ENCODE measurements at regions not wholly inside any gene's neighbourhood (a gene's known extent, or its start where the extent isn't known, plus 50 kb on each side); places are given as distances from the start of the nearest gene placed in this dataset.

DNA sequence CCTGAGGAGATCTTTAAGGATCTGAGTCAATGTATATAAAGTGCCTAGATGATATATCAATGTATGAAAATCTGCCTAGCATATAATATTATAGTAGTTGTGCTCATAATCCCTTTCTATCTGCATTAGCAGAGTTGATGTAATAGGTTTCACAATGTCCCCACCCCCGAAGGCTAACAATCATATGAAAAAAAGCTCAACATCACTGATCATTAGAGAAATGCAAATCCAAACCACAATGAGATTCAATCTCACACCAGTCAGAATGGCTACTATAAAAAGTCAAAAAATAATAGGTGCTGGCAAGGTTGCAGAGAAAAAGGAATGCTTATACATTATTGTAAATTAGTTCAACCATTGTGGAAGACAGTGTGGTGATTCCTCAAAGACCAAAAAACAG lies 147.8 kb upstream of the DPT start:
- DNase-seq: peak; percentile 15 to 28

DNA sequence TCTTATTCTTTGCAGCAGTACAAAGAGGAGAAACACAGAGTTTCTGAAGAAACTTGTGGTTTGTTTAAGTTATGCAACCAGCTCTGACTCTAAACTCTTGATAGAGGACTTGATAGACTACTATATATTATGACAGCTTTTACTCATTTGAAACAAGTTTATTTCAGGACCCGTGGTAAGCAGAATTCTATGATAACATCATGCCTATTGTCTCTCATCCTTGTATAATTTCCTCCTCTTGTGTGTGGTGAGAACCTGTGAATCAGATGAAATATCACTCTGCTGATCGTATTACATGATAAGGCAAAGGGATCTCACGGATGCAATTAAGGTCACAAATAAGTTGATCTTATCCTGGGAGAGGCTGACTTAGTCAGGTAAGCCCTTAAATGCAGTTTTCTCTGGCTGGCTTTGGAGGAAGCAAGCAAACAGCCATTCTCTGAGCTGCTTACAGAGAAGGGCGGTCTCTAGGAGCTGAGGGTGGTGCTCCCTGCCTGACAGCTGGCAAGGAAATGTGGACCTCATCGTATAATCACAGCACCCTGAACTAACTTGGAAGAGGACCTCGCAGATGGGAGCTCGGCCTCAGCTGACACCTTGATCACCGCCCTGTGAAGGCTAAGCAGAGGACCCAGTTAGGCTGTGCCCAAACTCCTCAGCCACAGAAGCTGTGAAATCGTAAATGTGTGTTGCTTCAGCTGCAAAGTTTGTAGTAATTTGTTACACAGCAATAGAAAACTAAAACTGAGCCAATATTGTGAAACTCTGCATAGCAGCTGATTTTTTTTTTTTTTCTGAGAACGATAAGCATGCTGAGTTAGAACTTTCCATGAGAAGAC lies 151.1 kb upstream of the DPT start:
- no peak for DNase-seq

DNA sequence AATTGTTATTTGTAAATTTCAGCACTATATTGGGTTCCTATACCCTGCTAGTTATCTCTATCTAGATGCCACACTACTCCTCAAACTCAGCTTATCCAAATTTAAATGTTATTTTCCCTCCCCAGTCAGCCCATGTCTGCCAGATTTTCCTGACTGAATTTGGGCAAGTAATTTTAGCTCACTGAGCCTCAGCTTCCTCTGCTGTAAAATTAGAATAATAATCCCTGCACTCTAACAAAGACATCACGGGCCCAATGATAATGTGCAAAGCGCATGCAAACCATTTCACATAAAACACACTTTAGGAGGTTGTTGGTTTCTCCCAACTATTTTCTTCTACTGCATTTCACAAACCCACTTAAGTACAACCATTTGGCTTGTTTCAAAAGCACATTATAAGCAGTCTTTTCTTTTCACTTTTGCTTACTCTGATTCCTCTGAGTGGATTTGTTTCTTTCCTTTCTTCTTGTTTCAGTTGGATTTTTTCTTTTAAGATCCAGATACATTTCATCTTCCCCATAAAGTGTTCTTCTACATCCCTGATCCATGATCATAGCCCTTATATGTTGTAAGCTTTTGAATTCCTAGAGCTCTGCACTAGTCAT lies 152.8 kb upstream of the DPT start:
- DNase-seq: peak; percentile 31 to 73

DNA sequence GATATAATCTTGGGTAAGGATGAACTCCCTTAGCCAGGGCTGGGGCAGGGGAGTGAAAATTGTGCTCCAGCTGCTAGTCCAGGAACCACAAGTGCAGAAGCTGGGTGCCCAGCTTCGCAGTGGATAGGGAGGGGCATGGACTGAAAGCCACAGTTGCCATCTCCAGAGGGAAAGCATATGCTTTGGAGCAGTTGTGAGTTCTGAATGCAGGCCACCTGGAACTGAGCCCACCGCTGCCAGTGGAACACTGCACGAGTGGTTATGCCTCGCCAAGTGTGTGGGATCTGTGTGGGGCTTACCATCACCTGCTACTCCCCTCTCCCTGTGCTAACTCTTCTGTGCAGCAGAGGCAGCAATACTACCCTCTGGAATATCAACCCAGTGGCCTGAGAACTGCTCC lies 158.4 kb upstream of the DPT start:
- no peak for DNase-seq

DNA sequence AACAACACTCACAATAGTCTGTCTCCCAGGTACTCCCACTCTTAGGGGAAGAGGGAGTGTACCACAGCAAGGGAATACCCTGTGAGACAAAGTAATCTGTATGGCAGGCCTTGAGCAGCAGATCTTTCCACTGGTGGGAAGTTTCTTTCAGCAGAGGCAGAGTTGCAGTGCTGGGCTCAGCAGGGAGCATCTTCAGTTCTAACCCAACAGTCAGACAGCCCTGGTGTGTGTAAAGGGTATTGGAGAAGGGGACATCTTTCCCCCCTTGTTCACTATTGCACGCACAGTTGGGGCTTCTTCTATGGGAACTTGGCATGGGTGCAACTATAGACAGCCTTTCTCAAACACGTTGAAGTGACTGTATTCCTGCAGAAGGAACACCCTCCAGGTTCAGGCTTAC lies 159.4 kb upstream of the DPT start:
- no peak for DNase-seq

DNA sequence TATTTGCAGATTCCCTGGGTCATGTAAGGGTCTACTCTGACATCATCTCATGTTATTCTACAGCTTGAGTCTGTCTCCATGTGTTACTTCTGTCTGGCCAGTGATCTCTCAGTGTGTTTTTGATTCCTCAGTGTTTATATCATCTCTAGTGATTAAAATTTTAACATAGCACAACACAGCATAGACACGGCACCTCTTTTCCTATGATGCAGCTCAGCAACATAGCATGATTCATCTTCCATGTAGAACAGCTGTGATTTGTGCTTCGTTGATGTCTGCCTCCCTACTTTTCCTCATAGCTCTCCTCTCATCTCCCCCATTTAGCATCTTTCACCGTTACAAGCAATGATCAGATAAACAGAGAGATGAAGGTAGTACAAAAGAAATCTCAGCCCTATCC lies 163.9 kb upstream of the DPT start:
- DNase-seq: no peak

DNA sequence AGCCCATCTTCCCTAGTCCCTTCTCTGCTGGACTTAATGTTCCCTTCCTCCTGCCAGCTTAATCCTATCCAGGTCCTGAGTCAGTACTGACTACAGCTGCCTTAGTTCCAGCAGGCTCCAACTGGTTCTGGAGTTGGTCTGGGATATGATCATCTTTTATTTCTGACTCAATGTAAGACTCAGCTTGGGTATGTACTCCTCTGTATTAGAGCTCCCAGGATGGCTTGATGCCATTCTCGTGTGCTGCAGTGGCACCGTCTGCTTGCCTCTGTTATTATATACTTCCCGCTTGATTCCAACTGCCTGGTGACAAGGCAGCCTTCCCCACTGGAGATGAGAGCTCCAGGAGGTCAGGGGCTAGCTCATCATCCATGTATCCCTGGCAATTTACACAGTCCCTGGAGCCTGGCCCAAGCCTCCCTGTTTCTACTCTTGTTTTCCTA lies 164.4 kb upstream of the DPT start:
- no peak for DNase-seq

DNA sequence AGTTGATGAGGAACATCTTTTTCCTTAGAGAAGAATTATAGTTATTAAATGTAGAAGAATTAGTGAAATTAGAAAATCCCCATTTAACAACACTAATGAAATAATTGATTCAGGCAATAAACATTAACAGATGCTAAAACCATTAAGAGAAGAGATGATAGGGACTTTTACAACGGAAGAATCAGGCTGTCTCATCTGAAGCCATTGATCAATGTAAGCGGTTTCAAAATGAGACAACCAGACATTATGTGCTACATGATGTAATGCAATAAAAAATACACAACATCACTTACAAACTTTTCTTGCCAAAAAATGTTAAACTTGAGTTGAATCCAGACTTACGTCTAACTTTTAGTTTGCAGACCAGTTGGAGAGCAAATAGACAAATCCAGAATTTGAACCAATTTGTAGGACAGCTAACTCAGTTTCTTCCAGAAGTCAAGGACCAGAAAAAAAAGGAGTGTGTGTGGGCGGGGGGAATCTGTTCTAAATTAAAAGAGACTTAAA lies 165.4 kb upstream of the DPT start:
- DNase-seq: no peak

DNA sequence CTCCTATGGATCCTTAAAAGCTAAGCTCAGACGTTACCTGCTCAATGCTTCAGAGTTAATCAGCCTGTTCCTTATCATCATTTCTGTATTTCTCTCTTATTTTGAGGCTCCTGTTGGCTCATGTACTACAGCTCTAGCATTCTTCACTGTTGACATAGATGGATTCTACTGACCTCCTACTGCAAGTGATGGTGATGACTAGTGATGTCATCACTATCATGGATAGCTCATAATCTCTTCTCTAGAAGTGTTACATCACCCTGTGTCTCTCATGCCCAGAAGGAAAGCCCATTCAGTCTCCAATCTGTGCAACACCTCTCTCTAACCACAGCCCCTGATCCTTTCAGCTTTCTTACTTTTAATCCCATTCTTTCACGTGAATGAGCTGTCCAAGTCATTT lies 168.2 kb upstream of the DPT start:
- no peak for DNase-seq

DNA sequence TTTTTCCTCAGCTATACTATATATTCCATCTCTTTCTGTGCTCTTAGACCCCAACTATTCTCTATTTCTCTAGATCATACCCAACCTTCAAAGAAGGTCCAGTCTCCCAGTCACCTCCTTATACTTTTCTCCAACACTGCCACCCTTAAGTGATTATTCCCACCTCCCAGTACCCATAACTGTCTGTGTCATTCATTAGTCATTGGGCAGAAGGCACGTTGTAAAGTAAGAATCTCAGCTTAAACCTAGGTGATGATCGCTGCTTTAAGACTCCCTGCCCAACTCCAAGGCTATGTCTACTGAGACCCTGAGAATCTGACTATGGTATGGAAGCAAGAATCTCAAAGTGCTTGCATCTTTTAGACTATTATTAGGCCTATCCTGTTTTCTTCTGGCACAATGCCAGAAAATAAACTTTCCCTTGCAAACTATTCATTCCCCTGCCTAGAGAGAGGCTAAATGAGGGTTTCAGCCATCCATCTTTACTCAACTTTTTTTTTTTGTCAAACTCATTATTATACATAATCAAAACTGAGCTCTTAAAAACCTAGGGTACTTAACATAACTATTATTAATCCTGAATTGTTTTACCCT lies 174.3 kb upstream of the DPT start:
- no peak for DNase-seq

DNA sequence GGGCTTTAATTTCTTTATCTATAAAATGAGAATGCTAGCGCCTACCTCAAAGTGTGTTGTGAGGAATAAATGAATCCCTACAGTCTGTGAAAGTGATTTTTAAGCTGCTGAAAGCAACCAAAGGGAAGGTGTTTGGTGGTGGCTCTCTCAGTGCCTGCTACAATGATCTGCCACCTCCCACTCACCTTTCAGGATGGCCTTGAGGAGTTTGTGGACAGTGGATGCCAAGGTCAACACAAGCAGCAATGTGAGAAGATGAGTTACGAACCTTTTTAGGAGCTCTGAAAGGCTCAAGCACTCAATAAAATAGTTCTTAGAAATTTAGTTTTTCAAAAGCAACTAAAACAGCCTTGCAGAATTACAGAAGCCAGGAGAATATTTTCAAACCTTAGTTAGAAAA lies 176.6 kb upstream of the DPT start:
- no peak for DNase-seq

DNA sequence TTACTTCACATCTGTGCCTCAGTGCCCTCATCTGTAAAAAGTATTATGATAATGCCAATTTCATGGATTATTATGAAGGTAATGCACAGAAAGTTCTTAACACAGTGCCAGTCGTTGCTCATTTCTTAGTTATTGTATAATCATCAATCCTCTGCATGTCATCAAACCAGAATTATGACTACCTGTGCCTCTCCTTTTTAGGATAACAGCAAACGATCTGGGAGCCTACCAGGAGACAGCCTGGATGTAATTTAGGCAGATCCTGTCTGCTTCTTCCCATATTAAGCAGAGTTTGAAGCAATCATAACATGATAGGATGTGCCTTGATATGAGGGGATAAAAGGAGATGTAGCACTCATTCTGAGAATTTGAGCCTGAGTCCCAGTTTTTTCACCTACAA lies 177.4 kb upstream of the DPT start:
- DNase-seq: no peak

DNA sequence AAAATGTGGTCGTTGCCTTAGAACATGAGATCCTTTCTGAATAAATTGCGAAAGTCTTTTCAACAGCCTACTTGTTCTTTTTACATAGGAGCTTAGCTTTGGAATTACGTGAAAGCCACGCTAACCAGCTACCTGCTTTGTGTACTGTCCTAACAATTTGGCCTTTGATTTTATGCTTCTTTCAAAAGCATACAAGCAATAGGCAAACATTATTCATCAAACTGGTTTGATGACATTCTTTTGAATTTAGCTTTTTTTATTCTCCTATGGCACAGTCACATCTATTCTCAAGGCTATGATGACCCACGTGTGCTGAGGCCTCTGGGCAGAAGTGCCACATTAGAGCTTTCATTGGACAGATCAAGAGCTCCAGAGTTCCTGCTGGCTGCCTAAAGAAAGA lies 178.0 kb upstream of the DPT start:
- no peak for DNase-seq

DNA sequence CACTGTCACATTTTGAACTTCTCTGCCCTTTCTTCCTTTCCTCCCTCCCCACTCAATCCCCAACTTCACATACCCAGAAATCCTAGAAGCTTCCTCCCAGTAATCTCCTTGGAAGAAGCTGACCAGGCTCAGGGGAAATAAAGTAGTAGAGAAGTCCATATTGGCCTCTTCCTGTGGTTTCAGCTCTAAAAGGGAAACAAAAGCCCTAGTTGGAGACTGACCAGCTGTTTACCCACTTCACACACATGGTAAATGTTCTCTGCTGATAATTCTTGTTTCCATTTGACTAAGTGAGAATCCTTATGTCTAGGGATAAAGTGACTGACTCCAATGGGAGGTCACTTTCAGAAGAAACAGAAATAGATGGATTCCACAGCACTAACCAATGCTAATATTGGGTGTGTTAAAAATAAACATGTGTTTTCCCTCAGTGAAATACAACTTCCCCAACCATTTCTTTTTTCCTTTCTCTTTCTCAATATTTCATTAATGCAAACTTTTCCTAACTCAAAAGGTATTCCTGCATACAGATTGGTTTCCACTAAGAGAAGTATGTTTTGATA lies 178.9 kb upstream of the DPT start:
- DNase-seq: no peak

DNA sequence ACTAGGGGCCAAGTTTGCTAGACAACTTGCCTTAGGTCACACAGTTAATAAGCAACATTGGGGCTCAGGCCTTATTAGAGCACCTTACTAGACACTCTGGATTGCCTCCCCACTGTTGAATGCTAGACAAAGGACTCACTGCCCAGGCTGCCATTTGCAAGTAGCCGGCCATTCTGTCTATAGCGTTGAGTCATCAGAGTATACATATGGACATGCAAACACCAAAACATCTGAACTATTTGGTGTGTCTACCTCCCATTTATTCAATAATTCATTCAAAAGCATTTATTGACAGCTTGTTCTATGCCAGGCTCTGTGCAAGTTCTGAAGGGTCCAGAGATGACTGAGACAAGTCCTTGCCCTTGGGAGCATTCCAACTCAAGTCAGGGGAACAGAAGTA lies 181.4 kb upstream of the DPT start:
- no peak for DNase-seq

DNA sequence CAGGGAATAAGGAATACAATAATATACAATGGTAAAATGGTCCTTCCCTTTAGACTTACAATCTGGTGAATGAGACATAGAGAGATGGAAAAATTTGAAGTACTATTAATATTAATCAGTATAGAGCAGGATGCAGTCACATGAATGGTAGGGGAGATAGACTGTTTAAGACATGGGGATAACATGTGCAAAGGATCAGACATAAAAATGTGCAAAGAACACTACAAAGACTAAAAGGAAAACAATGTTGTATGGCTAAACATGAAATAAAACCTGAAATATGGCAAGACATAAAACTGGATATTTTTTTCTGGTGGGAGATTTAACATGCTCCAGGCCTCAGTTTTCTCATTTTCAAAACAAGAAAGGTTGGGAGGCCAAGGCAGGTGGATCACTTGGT lies 182.4 kb upstream of the DPT start:
- DNase-seq: no peak

DNA sequence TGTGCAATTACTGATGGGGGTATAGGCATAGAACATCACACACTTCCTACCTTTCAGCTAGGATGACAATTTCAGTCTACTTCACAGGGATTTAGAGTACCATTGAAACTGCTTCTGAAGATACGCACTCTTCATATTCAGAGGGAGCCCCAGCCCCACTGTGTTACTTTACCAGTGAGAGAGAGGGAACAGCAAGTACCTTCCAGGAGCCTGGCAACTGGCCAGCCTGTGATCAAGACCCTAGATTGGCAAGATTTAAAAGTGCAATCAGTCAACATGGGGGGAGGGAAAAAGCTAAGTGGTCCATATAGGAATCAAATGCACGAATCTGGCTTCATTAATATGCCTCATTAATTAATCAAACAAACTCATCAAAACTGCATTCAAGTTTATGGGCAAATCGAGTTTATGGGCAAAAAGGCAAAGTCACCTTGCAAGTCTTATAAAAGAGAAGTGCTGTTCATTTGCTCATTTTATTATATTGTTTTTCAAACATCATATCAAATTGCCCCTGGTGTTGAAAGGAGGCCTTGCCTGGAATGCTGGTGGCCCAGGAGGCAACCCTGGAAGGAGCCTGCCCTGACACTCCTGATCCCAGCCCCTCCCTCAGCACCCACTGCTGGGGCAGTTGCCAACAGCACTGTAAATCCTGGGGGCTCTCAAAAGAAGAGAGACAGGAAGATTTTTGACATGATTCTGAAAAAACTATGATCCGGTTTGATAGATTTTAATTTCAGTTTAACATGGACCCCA lies 184.9 kb upstream of the DPT start:
- DNase-seq: no peak

DNA sequence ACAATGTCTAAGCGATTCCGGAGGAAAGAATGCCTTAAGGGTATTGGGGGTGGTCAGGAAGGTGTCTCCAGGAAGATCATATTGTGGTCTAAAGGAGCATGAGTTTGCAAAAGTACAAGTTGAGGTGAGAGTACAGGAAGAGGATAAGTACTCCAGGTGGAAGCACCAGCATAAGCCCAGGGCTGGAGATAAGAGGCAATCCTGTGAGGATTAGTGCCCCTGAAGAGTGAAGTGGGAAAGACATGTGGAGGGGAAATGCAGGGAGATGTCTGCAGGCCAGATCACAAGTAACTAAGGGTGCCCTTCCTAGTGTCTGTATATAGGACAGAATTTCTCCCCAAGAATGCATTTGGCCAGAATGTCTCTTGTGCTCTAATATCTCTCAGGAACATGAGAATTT lies 188.3 kb upstream of the DPT start:
- no peak for DNase-seq

DNA sequence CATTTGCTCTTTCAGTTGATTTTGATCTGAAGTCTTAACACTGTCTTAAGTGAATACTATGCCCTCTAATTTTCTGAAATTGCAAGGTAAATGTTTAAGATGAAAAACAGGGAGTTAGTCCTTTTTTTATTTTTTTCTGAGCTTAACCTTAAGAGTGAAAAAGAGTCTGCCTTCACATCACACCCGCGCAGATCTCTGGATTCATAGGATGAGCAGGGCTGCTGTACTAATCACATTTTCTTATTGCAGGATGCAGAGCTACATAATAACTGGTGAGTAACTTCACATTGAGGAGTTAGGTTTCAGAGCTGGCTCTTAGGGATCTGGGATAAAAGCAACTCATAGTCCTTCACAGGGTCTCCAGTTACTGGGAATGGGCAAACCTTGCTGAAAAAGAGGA lies 188.7 kb upstream of the ATP1B1 start:
- no peak for DNase-seq

DNA sequence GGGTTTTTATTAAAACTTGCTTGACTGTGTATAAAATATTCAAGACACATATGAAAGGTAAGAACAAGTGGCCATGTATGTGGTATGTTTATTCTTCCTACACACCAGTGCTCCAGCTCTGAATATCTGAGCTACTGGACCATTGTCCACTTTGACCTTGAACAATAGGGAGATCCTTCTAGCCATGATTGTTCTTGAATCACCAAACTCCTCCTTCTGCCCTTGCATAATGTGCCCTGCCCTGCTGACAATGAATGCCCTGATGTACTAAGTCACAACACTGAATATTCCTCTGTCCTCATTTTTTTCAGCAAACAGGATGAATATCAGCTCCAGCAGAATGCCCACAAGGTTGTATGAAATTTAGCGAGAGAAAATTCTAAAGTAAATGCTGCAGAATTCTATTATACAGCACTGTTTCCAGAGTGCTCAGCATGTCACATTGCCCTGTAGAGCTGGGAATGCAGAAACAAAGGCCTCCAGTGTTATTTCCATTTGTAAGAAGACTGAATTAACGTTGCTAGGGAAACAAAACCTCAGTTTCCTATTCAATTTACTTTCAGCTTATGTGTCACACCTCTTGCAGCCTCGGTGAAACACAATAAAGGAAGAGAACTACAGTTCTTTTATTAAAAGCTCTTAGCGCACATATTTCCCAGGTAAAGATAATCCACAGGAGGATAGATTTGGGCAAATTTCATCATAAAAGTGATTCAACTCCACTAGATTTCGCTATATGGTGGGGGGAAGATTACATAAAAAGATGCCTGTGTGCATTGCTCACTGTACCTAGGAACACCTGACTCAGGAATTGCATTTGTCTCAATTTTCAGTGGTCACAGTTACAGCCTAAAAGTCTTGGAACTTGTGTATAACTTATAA lies 187.4 kb upstream of the ATP1B1 start:
- no peak for DNase-seq

DNA sequence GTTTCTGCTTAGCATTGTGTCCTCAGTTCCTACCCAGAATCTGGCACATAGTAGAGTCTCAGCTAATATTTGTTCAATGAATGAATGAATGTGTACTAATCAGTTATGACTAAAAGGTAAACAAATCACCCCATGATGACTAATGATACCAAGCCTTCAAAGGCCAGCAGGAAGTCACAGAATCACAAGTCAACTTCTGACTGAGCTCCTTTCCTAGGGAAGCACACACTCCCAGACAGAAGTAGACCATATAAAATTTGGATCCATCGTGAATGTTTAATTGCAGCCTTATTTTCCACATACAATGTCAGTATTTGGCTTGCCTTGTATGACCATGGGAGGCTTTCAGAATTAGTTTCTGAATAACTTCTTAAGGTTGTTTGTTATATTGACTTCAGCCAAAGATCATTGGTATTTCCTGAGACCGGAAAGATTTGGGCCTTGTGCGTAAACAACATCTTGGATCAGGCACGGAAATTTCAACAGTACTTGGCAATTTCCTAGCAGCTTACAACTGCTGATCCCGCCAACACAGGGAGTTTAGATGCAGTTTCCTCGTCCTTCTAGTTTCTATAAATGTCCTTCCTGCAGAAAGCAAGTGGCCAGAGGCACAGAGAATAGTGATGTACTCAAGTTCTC lies 185.9 kb upstream of the ATP1B1 start:
- DNase-seq: no peak

DNA sequence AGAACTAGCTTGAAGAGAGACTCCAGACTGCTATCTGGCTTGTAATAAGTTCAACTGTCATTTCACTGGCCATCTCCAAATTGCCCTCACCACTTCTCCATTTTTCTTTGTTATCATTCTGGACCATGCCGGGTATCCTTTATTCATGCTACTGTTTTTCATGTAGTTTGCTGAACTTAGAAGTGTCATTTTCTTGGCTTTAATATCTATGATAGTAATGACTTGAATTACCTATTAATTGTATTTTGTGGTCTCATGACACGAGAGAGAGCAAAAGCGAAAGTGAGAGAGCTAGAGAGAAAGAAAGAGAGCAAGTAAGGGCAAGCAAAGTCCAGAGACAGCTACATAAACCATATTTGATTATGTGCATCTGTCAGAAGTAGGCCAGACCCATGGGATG lies 184.9 kb upstream of the ATP1B1 start:
- DNase-seq: no peak

Data from NCI-H526 (cell line).